Smooth muscle cell (in vitro differentiated cells): ENCODE measurements at regions not wholly inside any gene's neighbourhood (a gene's known extent, or its start where the extent isn't known, plus 50 kb on each side); places are given as distances from the start of the nearest gene placed in this dataset.

Experiments
- DNase-seq: peaks from one replicate; lab custom pipeline; 2025; ENCODE audit not compliant: unreplicated experiment; lab: John Stamatoyannopoulos, UW
- H2AFZ ChIP-seq: fragments of 200-600 bp; sonication (generic); 2 replicates; pipeline ENCODE4 v1.6.0; 2016; ENCODE audit warnings: antibody characterized with exemption, low read depth, mild to moderate bottlenecking
- H3F3A ChIP-seq: fragments of 200-600 bp; sonication (generic); 2 replicates; pipeline ENCODE4 v1.6.0; 2017; ENCODE audit warnings: antibody characterized with exemption, low read depth
- H3K27ac ChIP-seq: fragments of 200-600 bp; sonication (generic); 2 replicates; pipeline ENCODE4 v1.5.1; 2016; ENCODE audit warnings: low read depth, mild to moderate bottlenecking
- H3K27me3 ChIP-seq: fragments of 200-600 bp; sonication (generic); 2 replicates; pipeline ENCODE4 v1.6.1; 2016; ENCODE audit warnings: low read depth, mild to moderate bottlenecking
- H3K36me3 ChIP-seq: fragments of 200-600 bp; sonication (generic); 2 replicates; pipeline ENCODE4 v1.5.1; 2016; ENCODE audit warnings: low read depth
- H3K4me1 ChIP-seq: fragments of 200-600 bp; sonication (generic); 2 replicates; pipeline ENCODE4 v1.5.1; 2016; ENCODE audit warnings: low read depth
- H3K4me2 ChIP-seq: fragments of 200-600 bp; sonication (generic); 2 replicates; pipeline ENCODE4 v1.6.0; 2016; ENCODE audit warnings: mild to moderate bottlenecking
- H3K4me3 ChIP-seq: fragments of 200-600 bp; sonication (generic); 2 replicates; pipeline ENCODE4 v1.5.1; 2016; ENCODE audit warnings: mild to moderate bottlenecking
- H3K79me2 ChIP-seq: fragments of 200-600 bp; sonication (generic); 2 replicates; pipeline ENCODE4 v1.6.0; 2016; ENCODE audit warnings: low read depth, mild to moderate bottlenecking
- H3K9ac ChIP-seq: fragments of 200-600 bp; sonication (generic); 2 replicates; pipeline ENCODE4 v1.6.0; 2016; ENCODE audit warnings: low read depth
- H3K9me3 ChIP-seq: fragments of 200-600 bp; sonication (generic); replicated peaks from 2 replicates; pipeline ENCODE4 v1.5.1; 2016; ENCODE audit warnings: low read depth
- H4K20me1 ChIP-seq: fragments of 200-600 bp; sonication (generic); 2 replicates; pipeline ENCODE4 v1.6.0; 2016; ENCODE audit warnings: low read depth
- CTCF ChIP-seq: fragments of 200-600 bp; sonication (generic); IDR thresholded peaks from 2 replicates; pipeline ENCODE4 v1.5.1; 2017; ENCODE audit warnings: borderline replicate concordance, mild to moderate bottlenecking, antibody characterized with exemption; ENCODE audit not compliant: insufficient read depth, poor library complexity, severe bottlenecking
- WGBS: methylation state at CpG from one replicate; pipeline ENCODE4 v1.1.7; 2016; ENCODE audit warnings: low lambda C conversion rate; 5-methylcytosine and 5-hydroxymethylcytosine counted together

GRCh38 chr12:3933819-3934192, 60.6 kb upstream of the PARP11 start:
- H3K4me1 ChIP-seq = peaks cover 22% of the 10 kb centered on the region
- H3F3A ChIP-seq = peaks cover 8% of the 10 kb centered on the region
- WGBS = 85% methylated on average over 1 of the region's 1 CpG
- no peak for DNase-seq
- H3K4me2 ChIP-seq = no peak overlapping the region
- H3K9me3 ChIP-seq = no peaks in the 10 kb centered on the region
- no peak for TF ChIP-seq CTCF
- H4K20me1 ChIP-seq = no peaks in the 10 kb centered on the region
- no peaks in the 10 kb centered on the region for H3K27me3 ChIP-seq
- no peak overlapping the region for H2AFZ ChIP-seq
- H3K4me3 ChIP-seq = no peak overlapping the region
- H3K79me2 ChIP-seq = no peaks in the 10 kb centered on the region
- no peak overlapping the region for H3K9ac ChIP-seq
- no peak overlapping the region for H3K27ac ChIP-seq
- H3K36me3 ChIP-seq = no peaks in the 10 kb centered on the region

GRCh38 chr12:3933074-3933818, 60.0 kb upstream of the PARP11 start:
- H3K9me3 ChIP-seq = no peaks in the 10 kb centered on the region
- H3K4me1 ChIP-seq = peaks cover 28% of the 10 kb centered on the region
- H3K36me3 ChIP-seq = no peaks in the 10 kb centered on the region
- no peak overlapping the region for H3K4me3 ChIP-seq
- H2AFZ ChIP-seq = no peak overlapping the region
- H3F3A ChIP-seq = peaks cover 8% of the 10 kb centered on the region
- no peak for DNase-seq
- no peaks in the 10 kb centered on the region for H3K27me3 ChIP-seq
- no peak overlapping the region for H3K9ac ChIP-seq
- no peak for TF ChIP-seq CTCF
- no peaks in the 10 kb centered on the region for H4K20me1 ChIP-seq
- no peak overlapping the region for H3K4me2 ChIP-seq
- no peaks in the 10 kb centered on the region for H3K79me2 ChIP-seq
- 83% methylated on average over 9 of the region's 9 CpGs for WGBS
- H3K27ac ChIP-seq = no peak overlapping the region

GRCh38 chr12:3931776-3932175, 58.6 kb upstream of the PARP11 start:
- WGBS = 76% methylated on average over 5 of the region's 5 CpGs
- Histone ChIP-seq H3K36me3 (no peaks in the 10 kb centered on the region), H3F3A (peaks cover 8% of the 10 kb centered on the region), H3K79me2 (no peaks in the 10 kb centered on the region), H4K20me1 (no peaks in the 10 kb centered on the region), H3K4me1 (peaks cover 28% of the 10 kb centered on the region), H3K27ac (no peak overlapping the region), H3K4me2 (no peak overlapping the region), H3K4me3 (no peak overlapping the region), H3K9ac (no peak overlapping the region), H2AFZ (no peak overlapping the region), H3K9me3 (no peaks in the 10 kb centered on the region), H3K27me3 (no peaks in the 10 kb centered on the region)
- no peak for TF ChIP-seq CTCF
- no peak for DNase-seq

- TF ChIP-seq CTCF = no peak
- Histone ChIP-seq H3K9me3 (no peaks in the 10 kb centered on the region), H3K4me1 (peaks cover 28% of the 10 kb centered on the region)
These were observed 58.0 kb upstream of the PARP11 start for GRCh38 chr12:3931206-3931605.

More at GRCh38 chr12:3931206-3931605, 58.0 kb upstream of the PARP11 start:
- no peaks in the 10 kb centered on the region for H3K27me3 ChIP-seq
- H3K9ac ChIP-seq = no peak overlapping the region
- H3F3A ChIP-seq = peaks cover 8% of the 10 kb centered on the region
- no peak for DNase-seq
- 88% methylated on average over 4 of the region's 4 CpGs for WGBS
- H3K27ac ChIP-seq = no peak overlapping the region
- no peaks in the 10 kb centered on the region for H3K79me2 ChIP-seq
- no peaks in the 10 kb centered on the region for H3K36me3 ChIP-seq
- H4K20me1 ChIP-seq = no peaks in the 10 kb centered on the region
- H2AFZ ChIP-seq = no peak overlapping the region
- no peak overlapping the region for H3K4me3 ChIP-seq
- H3K4me2 ChIP-seq = no peak overlapping the region
